IMR-90 (cell line): ENCODE measurements at regions not wholly inside any gene's neighbourhood (a gene's known extent, or its start where the extent isn't known, plus 50 kb on each side); places are given as distances from the start of the nearest gene placed in this dataset.
A peak's percentile ranks its signal among the peaks of the same experiment; 100 is the strongest.

Experiments used
- ATAC-seq: fragments of 200-7000 bp; cut with Tn5 transposase; 2 replicates; pipeline ENCODE4 v1.9.1; 2020; ENCODE audit warnings: low read depth, mild to moderate bottlenecking, moderate library complexity
- BruUV-seq: library from RNA; stranded (reverse); fragments of 400-500 nt; replicated peaks from 2 replicates; lab custom pipeline; 2021; lab: Mats Ljungman, UMichigan
- CTCF ChIA-PET: fragments of 300-600 bp; formaldehyde crosslinking; extraction: SDS; loops from one replicate; lab custom pipeline; 2021; ENCODE audit warnings: antibody characterized with exemption; lab: Yijun Ruan, JAX
- POLR2A ChIA-PET: fragments of 300-600 bp; sonication (Branson Sonifier 250); formaldehyde crosslinking; loops from one replicate; lab custom pipeline; 2022; ENCODE audit warnings: antibody characterized with exemption; ENCODE audit not compliant: unreplicated experiment; lab: Charles Lee
- DNase-seq: peaks from one replicate; pipeline ENCODE4 v3.0.0; 2013
- H2AFZ ChIP-seq: replicated peaks from 2 replicates; pipeline ENCODE3; 2013; ENCODE audit warnings: low read length, mild to moderate bottlenecking; ENCODE audit not compliant: poor library complexity
- H2AK5ac ChIP-seq: 2 replicates; pipeline ENCODE4 v1.6.1; 2013; ENCODE audit warnings: low read depth, low read length, inconsistent platforms
- H2AK9ac ChIP-seq: replicated peaks from 2 replicates; pipeline ENCODE3; 2013; ENCODE audit warnings: mild to moderate bottlenecking, low read depth, low read length, moderate library complexity; ENCODE audit not compliant: poor library complexity
- H2BK120ac ChIP-seq: 2 replicates; pipeline ENCODE4 v1.6.1; 2013; ENCODE audit warnings: low read depth, low read length, inconsistent platforms
- H2BK15ac ChIP-seq: 3 replicates; pipeline ENCODE4 v1.6.1; 2013; ENCODE audit warnings: low read depth, low read length, inconsistent platforms
- H2BK20ac ChIP-seq: 2 replicates; pipeline ENCODE4 v1.6.1; 2013; ENCODE audit warnings: low read depth, mild to moderate bottlenecking, inconsistent platforms, low read length, moderate library complexity
- H2BK5ac ChIP-seq: 2 replicates; pipeline ENCODE4 v1.6.1; 2013; ENCODE audit warnings: mild to moderate bottlenecking, low read depth, low read length, inconsistent platforms; ENCODE audit not compliant: poor library complexity, severe bottlenecking
- H3K14ac ChIP-seq: replicated peaks from 2 replicates; pipeline ENCODE4 v1.6.1; 2013; ENCODE audit warnings: low read depth, low read length, inconsistent platforms
- H3K18ac ChIP-seq: 2 replicates; pipeline ENCODE4 v1.6.1; 2013; ENCODE audit warnings: low read depth, low read length, control low read depth
- H3K23ac ChIP-seq: 2 replicates; pipeline ENCODE4 v1.6.1; 2013; ENCODE audit warnings: low read depth, low read length, inconsistent platforms
- H3K27ac ChIP-seq: 2 replicates; pipeline ENCODE4 v1.5.1; 2013; ENCODE audit warnings: mild to moderate bottlenecking, control low read depth, low read length; ENCODE audit not compliant: insufficient read depth
- H3K27me3 ChIP-seq: 2 replicates; pipeline ENCODE4 v1.6.1; 2013; ENCODE audit warnings: low read length; ENCODE audit not compliant: control insufficient read depth, insufficient read depth
- H3K36me3 ChIP-seq: 2 replicates; pipeline ENCODE4 v1.6.1; 2013; ENCODE audit warnings: low read length, mixed read lengths; ENCODE audit not compliant: control insufficient read depth, insufficient read depth
- H3K4ac ChIP-seq: 2 replicates; pipeline ENCODE4 v1.6.1; 2013; ENCODE audit warnings: low read depth, low read length, inconsistent platforms
- H3K4me1 ChIP-seq: 2 replicates; pipeline ENCODE4 v1.6.1; 2013; ENCODE audit warnings: low read length, mixed read lengths; ENCODE audit not compliant: control insufficient read depth, insufficient read depth
- H3K4me2 ChIP-seq: 2 replicates; pipeline ENCODE4 v1.6.1; 2013; ENCODE audit warnings: low read depth, mild to moderate bottlenecking, control low read depth, low read length, moderate library complexity
- H3K4me3 ChIP-seq: 2 replicates; pipeline ENCODE4 v1.5.1; 2013; ENCODE audit warnings: low read depth, mild to moderate bottlenecking, control low read depth, low read length, moderate library complexity; ENCODE audit not compliant: insufficient read depth
- H3K56ac ChIP-seq: 2 replicates; pipeline ENCODE4 v1.6.1; 2013; ENCODE audit warnings: low read length, inconsistent platforms; ENCODE audit not compliant: insufficient read depth; ENCODE audit errors: extremely low read depth
- H3K79me1 ChIP-seq, 2 experiments: 2 replicates each; pipeline ENCODE4 v1.6.1; 2013; ENCODE audit warnings: low read length in 2 of 2, inconsistent platforms in 1 of 2, low read depth in 1 of 2
- H3K9ac ChIP-seq: 2 replicates; pipeline ENCODE4 v1.6.1; 2013; ENCODE audit warnings: low read depth, low read length, control low read depth
- H3K9me1 ChIP-seq: 2 replicates; pipeline ENCODE4 v1.6.1; 2013; ENCODE audit warnings: low read length, inconsistent platforms; ENCODE audit not compliant: insufficient read depth
- H3K9me3 ChIP-seq: 2 replicates; pipeline ENCODE4 v1.6.1; 2013; ENCODE audit warnings: low read length; ENCODE audit not compliant: control insufficient read depth, insufficient read depth
- H4K20me1 ChIP-seq: 2 replicates; pipeline ENCODE4 v1.6.1; 2013; ENCODE audit warnings: low read length, inconsistent platforms; ENCODE audit not compliant: insufficient read depth
- H4K5ac ChIP-seq: 2 replicates; pipeline ENCODE4 v1.6.1; 2013; ENCODE audit warnings: mild to moderate bottlenecking, low read depth, low read length, control low read depth
- H4K8ac ChIP-seq, 2 experiments: 2 replicates each; pipeline ENCODE4 v1.6.1; 2013; ENCODE audit warnings: low read depth in 2 of 2, low read length in 2 of 2, control low read depth in 1 of 2, inconsistent platforms in 1 of 2
- H4K91ac ChIP-seq: 2 replicates; pipeline ENCODE4 v1.6.1; 2013; ENCODE audit warnings: low read depth, low read length, inconsistent platforms; ENCODE audit not compliant: insufficient read depth
- BHLHE40 ChIP-seq: fragments of 150-350 bp; IDR thresholded peaks from 2 replicates; pipeline ENCODE4 v1.6.1; 2016; ENCODE audit warnings: mild to moderate bottlenecking, low read depth, low read length
- CEBPB ChIP-seq: IDR thresholded peaks from 2 replicates; pipeline ENCODE4 v1.6.1; 2012; ENCODE audit warnings: low read depth, low read length, improper control_type of control experiment
- CHD1 ChIP-seq: IDR thresholded peaks from 2 replicates; pipeline ENCODE4 v1.6.1; 2012; ENCODE audit warnings: low read depth, low read length, improper control_type of control experiment
- FOS ChIP-seq: fragments of 150-350 bp; IDR thresholded peaks from 2 replicates; pipeline ENCODE4 v1.6.1; 2016; ENCODE audit warnings: low read depth, low read length
- MAFK ChIP-seq: IDR thresholded peaks from 2 replicates; pipeline ENCODE4 v1.6.1; 2012; ENCODE audit warnings: low read depth, low read length, improper control_type of control experiment
- MAZ ChIP-seq: IDR thresholded peaks from 2 replicates; pipeline ENCODE4 v1.6.1; 2012; ENCODE audit warnings: low read depth, mild to moderate bottlenecking, low read length, improper control_type of control experiment, moderate library complexity, borderline replicate concordance
- MXI1 ChIP-seq: IDR thresholded peaks from 2 replicates; pipeline ENCODE4 v1.6.1; 2012; ENCODE audit warnings: low read depth, mild to moderate bottlenecking, low read length, moderate library complexity, borderline replicate concordance
- NFE2L2 ChIP-seq: fragments of 150-350 bp; IDR thresholded peaks from 2 replicates; pipeline ENCODE4 v1.6.1; 2016; ENCODE audit warnings: low read depth, mild to moderate bottlenecking, low read length
- POLR2A ChIP-seq: IDR thresholded peaks from 2 replicates; pipeline ENCODE4 v1.6.1; 2012; ENCODE audit warnings: mild to moderate bottlenecking, low read depth, low read length
- RAD21 ChIP-seq: IDR thresholded peaks from 2 replicates; pipeline ENCODE4 v1.6.1; 2012; ENCODE audit warnings: low read length, improper control_type of control experiment
- RCOR1 ChIP-seq: IDR thresholded peaks from 2 replicates; pipeline ENCODE4 v1.6.1; 2012; ENCODE audit warnings: mild to moderate bottlenecking, low read length, improper control_type of control experiment; ENCODE audit not compliant: insufficient replicate concordance
- RFX5 ChIP-seq: IDR thresholded peaks from 2 replicates; pipeline ENCODE4 v1.8.0; 2012; ENCODE audit warnings: low read depth, mild to moderate bottlenecking, low read length, moderate library complexity
- SMC3 ChIP-seq: fragments of 150-350 bp; IDR thresholded peaks from 2 replicates; pipeline ENCODE4 v1.6.1; 2016; ENCODE audit warnings: low read depth, mild to moderate bottlenecking, antibody characterized with exemption, low read length, moderate library complexity
- WGBS, 2 experiments: methylation state at CpG; one replicate each; pipeline versions ENCODE4 v1.1.5 to v1.1.7; 2013; ENCODE audit warnings: missing lambda C conversion rate in 2 of 2; ENCODE audit not compliant: insufficient read length in 1 of 2; ENCODE audit errors: extremely low coverage in 2 of 2; 5-methylcytosine and 5-hydroxymethylcytosine counted together
- dilution Hi-C: fragments of 300-500 bp; cut with HindIII; formaldehyde crosslinking; loops from one replicate; pipeline ENCODE4 v1.14.3; 2018; ENCODE audit warnings: low sequenced_read_pairs; ENCODE audit not compliant: unreplicated experiment
- in situ Hi-C: fragments of 300-500 bp; cut with MboI; formaldehyde crosslinking; loops from 3 replicates; pipeline ENCODE4 v1.14.3; 2019; ENCODE audit warnings: low sequenced_read_pairs, inconsistent platforms, mixed read lengths
- intact Hi-C: fragments of 100-400 bp; cut with micrococcal nuclease; formaldehyde crosslinking; loops from 2 replicates; pipeline ENCODE4 v1.10.0; 2022
- TF ChIP-seq, protein P1 (sequence below): conservative IDR thresholded peaks from 2 replicates; pipeline ENCODE4 v1.5.1; 2012; ENCODE audit warnings: mild to moderate bottlenecking, low read depth, low read length, improper control_type of control experiment
- TF ChIP-seq, protein P2 (sequence below): fragments of 150-350 bp; IDR thresholded peaks from 2 replicates; pipeline ENCODE4 v1.6.1; 2017; ENCODE audit warnings: mild to moderate bottlenecking, antibody characterized with exemption, low read length, low read depth

DNA sequence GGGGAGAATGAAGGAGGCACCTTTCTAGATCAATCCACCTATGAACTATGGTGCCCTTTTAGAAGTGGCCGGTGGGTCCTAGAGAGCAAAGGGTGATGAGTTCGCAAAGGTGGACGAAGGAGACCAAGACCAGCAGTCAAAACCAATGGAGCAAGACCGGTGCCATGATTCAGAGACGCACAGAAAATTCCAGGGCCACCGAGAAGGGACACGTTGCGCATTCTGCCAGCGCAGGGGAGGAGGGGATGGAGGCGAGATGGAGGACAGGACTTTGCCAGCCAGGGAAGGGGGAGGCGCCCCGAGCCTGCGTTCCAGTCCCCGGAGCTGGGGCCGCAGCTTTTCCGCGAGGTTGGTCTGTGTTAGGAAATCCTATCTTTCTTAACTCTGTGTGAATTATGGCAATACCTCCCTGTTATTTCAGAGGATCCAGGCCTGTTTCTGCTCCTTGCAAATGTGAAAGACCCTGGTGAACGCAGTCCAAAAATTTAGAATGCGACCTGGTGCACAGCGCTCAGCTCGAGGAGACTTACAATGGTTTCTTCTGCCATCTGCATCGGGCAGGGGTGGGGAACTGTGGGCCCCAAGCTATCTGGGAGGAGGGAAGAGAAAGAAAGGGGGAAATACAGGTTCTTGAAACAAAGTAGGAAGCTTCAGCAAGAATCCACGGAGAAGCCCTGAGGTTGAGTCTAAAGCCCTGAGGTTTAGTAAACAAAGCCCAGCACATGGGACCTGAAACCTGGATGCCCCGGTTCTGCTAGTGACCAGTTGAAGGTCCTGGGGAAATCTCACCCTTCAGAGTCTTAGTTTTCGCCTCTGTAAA is 129.4 kb downstream of the MRPS6 start:
- H3K4me1 ChIP-seq: peaks cover 15% of the 10 kb centered on the region
- intact Hi-C loops (loop anchor here (1.0 to 5.0 kb wide), 4 partner anchors 75 to 278 kb away; partner anchors contain the start of genes MRPS6 and SLC5A3), in situ Hi-C loops (no loop called here), dilution Hi-C loops (no loop called here)
- peak overlapping the region; percentile 93 for H2AFZ ChIP-seq
- peak overlapping the region; percentile 31; the same call in 1 of the 3 replicates for H2BK15ac ChIP-seq
- WGBS, 2 experiments: 67% methylated on average over 3 of the region's 25 CpGs; no CpG with 5 or more reads in 1 of the 2 experiments
- BruUV-seq: no TSS peak
- H3K79me1 ChIP-seq: no peaks in the 10 kb centered on the region
- H4K91ac ChIP-seq: no peak overlapping the region
- no peak overlapping the region for H3K56ac ChIP-seq
- H4K20me1 ChIP-seq: no peaks in the 10 kb centered on the region
- peak overlapping the region; percentile 57; the same call in 1 of the 2 replicates for H3K4ac ChIP-seq
- H3K9me1 ChIP-seq: no peaks in the 10 kb centered on the region
- H3K27me3 ChIP-seq: no peaks in the 10 kb centered on the region; the same call in 1 of the 2 replicates
- TF ChIP-seq NFE2L2 (no peak), SMC3 (no peak), MAFK (no peak), BHLHE40 (no peak), CHD1 (no peak), RFX5 (no peak), MAZ (no peak), MXI1 (no peak), POLR2A (no peak), FOS (no peak), RAD21 (no peak), CEBPB (no peak), RCOR1 (no peak)
- TF ChIP-seq, protein P1, sequence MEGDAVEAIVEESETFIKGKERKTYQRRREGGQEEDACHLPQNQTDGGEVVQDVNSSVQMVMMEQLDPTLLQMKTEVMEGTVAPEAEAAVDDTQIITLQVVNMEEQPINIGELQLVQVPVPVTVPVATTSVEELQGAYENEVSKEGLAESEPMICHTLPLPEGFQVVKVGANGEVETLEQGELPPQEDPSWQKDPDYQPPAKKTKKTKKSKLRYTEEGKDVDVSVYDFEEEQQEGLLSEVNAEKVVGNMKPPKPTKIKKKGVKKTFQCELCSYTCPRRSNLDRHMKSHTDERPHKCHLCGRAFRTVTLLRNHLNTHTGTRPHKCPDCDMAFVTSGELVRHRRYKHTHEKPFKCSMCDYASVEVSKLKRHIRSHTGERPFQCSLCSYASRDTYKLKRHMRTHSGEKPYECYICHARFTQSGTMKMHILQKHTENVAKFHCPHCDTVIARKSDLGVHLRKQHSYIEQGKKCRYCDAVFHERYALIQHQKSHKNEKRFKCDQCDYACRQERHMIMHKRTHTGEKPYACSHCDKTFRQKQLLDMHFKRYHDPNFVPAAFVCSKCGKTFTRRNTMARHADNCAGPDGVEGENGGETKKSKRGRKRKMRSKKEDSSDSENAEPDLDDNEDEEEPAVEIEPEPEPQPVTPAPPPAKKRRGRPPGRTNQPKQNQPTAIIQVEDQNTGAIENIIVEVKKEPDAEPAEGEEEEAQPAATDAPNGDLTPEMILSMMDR: no peak
- TF ChIP-seq, protein P2, sequence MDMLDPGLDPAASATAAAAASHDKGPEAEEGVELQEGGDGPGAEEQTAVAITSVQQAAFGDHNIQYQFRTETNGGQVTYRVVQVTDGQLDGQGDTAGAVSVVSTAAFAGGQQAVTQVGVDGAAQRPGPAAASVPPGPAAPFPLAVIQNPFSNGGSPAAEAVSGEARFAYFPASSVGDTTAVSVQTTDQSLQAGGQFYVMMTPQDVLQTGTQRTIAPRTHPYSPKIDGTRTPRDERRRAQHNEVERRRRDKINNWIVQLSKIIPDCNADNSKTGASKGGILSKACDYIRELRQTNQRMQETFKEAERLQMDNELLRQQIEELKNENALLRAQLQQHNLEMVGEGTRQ: no peak
- no peak overlapping the region for H3K4me3 ChIP-seq
- H2AK9ac ChIP-seq: no peak overlapping the region
- H2BK5ac ChIP-seq: no peak overlapping the region
- H3K23ac ChIP-seq: peak overlapping the region; percentile 91
- ATAC-seq (no peak), DNase-seq (no peak)
- no peak overlapping the region for H3K27ac ChIP-seq
- no peak overlapping the region; the same call in 1 of the 2 replicates for H4K5ac ChIP-seq
- no peaks in the 10 kb centered on the region for H3K9me3 ChIP-seq
- peak overlapping the region; percentile 39 for H2BK120ac ChIP-seq
- H3K9ac ChIP-seq: no peak overlapping the region
- no peak overlapping the region for H2BK20ac ChIP-seq
- peak overlapping the region; percentile 48; the same call in 1 of the 2 replicates for H3K14ac ChIP-seq
- peak overlapping the region; percentile 36; the same call in 1 of the 2 replicates for H2AK5ac ChIP-seq
- H3K36me3 ChIP-seq: no peaks in the 10 kb centered on the region
- CTCF ChIA-PET: interaction anchor here (0.6 to 1.5 kb wide), 9 partner anchors 47 to 279 kb away, joined by 3 to 5 read pairs (median 3); no protein-coding TSS in a partner anchor
- POLR2A ChIA-PET: interaction anchor here (0.6 kb wide), 3 partner anchors 119 to 711 kb away, joined by 5 to 13 read pairs (median 8); partner anchors contain the start of gene DNAJC28
- H4K8ac ChIP-seq: peak overlapping the region in 1 of 2 experiments; percentile 2; a peak in 1 of 4 replicates
- H3K18ac ChIP-seq: no peak overlapping the region
- H3K4me2 ChIP-seq: peak overlapping the region; percentile 95
